ENCODE measurements at regions not wholly inside any gene's neighbourhood (a gene's known extent, or its start where the extent isn't known, plus 50 kb on each side); places are given as distances from the start of the nearest gene placed in this dataset.

- no peak overlapping the region for H3K4me3 ChIP-seq (ENCODE audit: control insufficient read depth in 2 of 3, extremely low read depth in 1 of 3, insufficient read depth in 2 of 3, low read depth in 1 of 3, low read length in 3 of 3)
- H3K4me2 ChIP-seq (ENCODE audit: control insufficient read depth, extremely low read depth, insufficient read depth, low read depth, low read length) = no peak overlapping the region
- H3K36me3 ChIP-seq (ENCODE audit: control insufficient read depth in 2 of 2, extremely low read depth in 1 of 2, insufficient read depth in 2 of 2, low read length in 2 of 2) = no peaks in the 10 kb centered on the region
- no peaks in the 10 kb centered on the region for H3K79me2 ChIP-seq (ENCODE audit: control insufficient read depth, insufficient read depth, low read length)
- no peak for DNase-seq (ENCODE audit: low read depth, low spot score)
- H4K20me1 ChIP-seq (ENCODE audit: control insufficient read depth, extremely low read depth, insufficient read depth, low read length) = no peaks in the 10 kb centered on the region
- H3K27ac ChIP-seq (ENCODE audit: control insufficient read depth, insufficient read depth, low read length) = no peak overlapping the region
- H3K9me1 ChIP-seq (ENCODE audit: control insufficient read depth, extremely low read depth, insufficient read depth, low read length) = no peaks in the 10 kb centered on the region
- H3K9me3 ChIP-seq (ENCODE audit: control insufficient read depth, low read depth, low read length) = no peaks in the 10 kb centered on the region
- TF ChIP-seq, protein P1, sequence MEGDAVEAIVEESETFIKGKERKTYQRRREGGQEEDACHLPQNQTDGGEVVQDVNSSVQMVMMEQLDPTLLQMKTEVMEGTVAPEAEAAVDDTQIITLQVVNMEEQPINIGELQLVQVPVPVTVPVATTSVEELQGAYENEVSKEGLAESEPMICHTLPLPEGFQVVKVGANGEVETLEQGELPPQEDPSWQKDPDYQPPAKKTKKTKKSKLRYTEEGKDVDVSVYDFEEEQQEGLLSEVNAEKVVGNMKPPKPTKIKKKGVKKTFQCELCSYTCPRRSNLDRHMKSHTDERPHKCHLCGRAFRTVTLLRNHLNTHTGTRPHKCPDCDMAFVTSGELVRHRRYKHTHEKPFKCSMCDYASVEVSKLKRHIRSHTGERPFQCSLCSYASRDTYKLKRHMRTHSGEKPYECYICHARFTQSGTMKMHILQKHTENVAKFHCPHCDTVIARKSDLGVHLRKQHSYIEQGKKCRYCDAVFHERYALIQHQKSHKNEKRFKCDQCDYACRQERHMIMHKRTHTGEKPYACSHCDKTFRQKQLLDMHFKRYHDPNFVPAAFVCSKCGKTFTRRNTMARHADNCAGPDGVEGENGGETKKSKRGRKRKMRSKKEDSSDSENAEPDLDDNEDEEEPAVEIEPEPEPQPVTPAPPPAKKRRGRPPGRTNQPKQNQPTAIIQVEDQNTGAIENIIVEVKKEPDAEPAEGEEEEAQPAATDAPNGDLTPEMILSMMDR (optimal IDR thresholded peaks at IDR 0.05 in 1 of 3, IDR thresholded peaks at IDR 0.05 in 1 of 3, conservative IDR thresholded peaks at IDR 0.05 in 1 of 3; ENCODE audit: extremely low read depth in 1 of 3, insufficient read depth in 2 of 3, low read length in 3 of 3) = no peak
- no peak for TF ChIP-seq EZH2 (IDR thresholded peaks at IDR 0.05; ENCODE audit: low read length)
- H3K9ac ChIP-seq (ENCODE audit: control insufficient read depth, extremely low read depth, insufficient read depth, low read length) = no peak overlapping the region
- no peaks in the 10 kb centered on the region for H3K27me3 ChIP-seq (ENCODE audit: control insufficient read depth, extremely low read depth, insufficient read depth, low read length)
- no peaks in the 10 kb centered on the region for H3K4me1 ChIP-seq (ENCODE audit: control insufficient read depth, extremely low read depth, insufficient read depth, low read length)
- FAIRE-seq = no peak
- no peak overlapping the region for H2AFZ ChIP-seq (ENCODE audit: control insufficient read depth, low read length)
- dilution Hi-C loops (cut with MboI; ENCODE audit: extremely low pct_ligation_motif_present, low sequenced_read_pairs) = no loop called here
Measured at GRCh38 chr17:53017227-53017626, 805.5 kb upstream of the KIF2B start.

GRCh38 chr17:53016085-53016484 is 806.6 kb upstream of the KIF2B start:
- no peaks in the 10 kb centered on the region for H3K27me3 ChIP-seq (ENCODE audit: control insufficient read depth, extremely low read depth, insufficient read depth, low read length)
- no peaks in the 10 kb centered on the region for H3K9me3 ChIP-seq (ENCODE audit: control insufficient read depth, low read depth, low read length)
- no peak overlapping the region for H3K4me3 ChIP-seq (ENCODE audit: control insufficient read depth in 2 of 3, extremely low read depth in 1 of 3, insufficient read depth in 2 of 3, low read depth in 1 of 3, low read length in 3 of 3)
- H3K27ac ChIP-seq (ENCODE audit: control insufficient read depth, insufficient read depth, low read length) = no peak overlapping the region
- H3K79me2 ChIP-seq (ENCODE audit: control insufficient read depth, insufficient read depth, low read length) = no peaks in the 10 kb centered on the region
- dilution Hi-C loops (cut with MboI; ENCODE audit: extremely low pct_ligation_motif_present, low sequenced_read_pairs) = no loop called here
- H3K36me3 ChIP-seq (ENCODE audit: control insufficient read depth in 2 of 2, extremely low read depth in 1 of 2, insufficient read depth in 2 of 2, low read length in 2 of 2) = no peaks in the 10 kb centered on the region
- FAIRE-seq (no peak), DNase-seq (ENCODE audit: low read depth, low spot score) (no peak)
- H3K4me1 ChIP-seq (ENCODE audit: control insufficient read depth, extremely low read depth, insufficient read depth, low read length) = no peaks in the 10 kb centered on the region
- no peak overlapping the region for H2AFZ ChIP-seq (ENCODE audit: control insufficient read depth, low read length)
- H3K4me2 ChIP-seq (ENCODE audit: control insufficient read depth, extremely low read depth, insufficient read depth, low read depth, low read length) = no peak overlapping the region
- H3K9me1 ChIP-seq (ENCODE audit: control insufficient read depth, extremely low read depth, insufficient read depth, low read length) = no peaks in the 10 kb centered on the region
- TF ChIP-seq, protein P1 (optimal IDR thresholded peaks at IDR 0.05 in 1 of 3, IDR thresholded peaks at IDR 0.05 in 1 of 3, conservative IDR thresholded peaks at IDR 0.05 in 1 of 3; ENCODE audit: extremely low read depth in 1 of 3, insufficient read depth in 2 of 3, low read length in 3 of 3) = no peak
- TF ChIP-seq EZH2 (IDR thresholded peaks at IDR 0.05; ENCODE audit: low read length) = no peak
- no peaks in the 10 kb centered on the region for H4K20me1 ChIP-seq (ENCODE audit: control insufficient read depth, extremely low read depth, insufficient read depth, low read length)
- H3K9ac ChIP-seq (ENCODE audit: control insufficient read depth, extremely low read depth, insufficient read depth, low read length) = no peak overlapping the region
